Activated CD8-positive, alpha-beta memory T cell treated with anti-CD3 and anti-CD28 coated beads, Interleukin-2, amount 10 ng/mL, durations not matched to agents 7 days and 5 days (primary cell): ENCODE measurements at regions not wholly inside any gene's neighbourhood (a gene's known extent, or its start where the extent isn't known, plus 50 kb on each side); places are given as distances from the start of the nearest gene placed in this dataset.

Source experiments
- ATAC-seq: fragments of 150-1000 bp; cut with Tn5 transposase; one replicate; pipeline ENCODE4 v1.10.0; 2021; ENCODE audit warnings: moderate library complexity
- CTCF ChIA-PET: fragments of 350-600 bp; sonication (Branson Sonifier 250); formaldehyde crosslinking; loops from one replicate; lab custom pipeline; 2021; ENCODE audit warnings: antibody characterized with exemption; lab: Charles Lee
- DNase-seq: peaks from one replicate; pipeline ENCODE4 v3.0.0-alpha.2; 2020
- H3K27ac Mint-ChIP-seq: one replicate; pipeline ENCODE4 v1.8.0; 2021; ENCODE audit warnings: mild to moderate bottlenecking, mixed read lengths
- H3K27me3 Mint-ChIP-seq: one replicate; pipeline ENCODE4 v1.8.0; 2021; ENCODE audit warnings: mixed read lengths
- H3K36me3 Mint-ChIP-seq: one replicate; pipeline ENCODE4 v1.8.0; 2021; ENCODE audit warnings: mild to moderate bottlenecking, mixed read lengths
- H3K4me1 Mint-ChIP-seq: one replicate; pipeline ENCODE4 v1.8.0; 2021; ENCODE audit warnings: mixed read lengths
- H3K4me3 Mint-ChIP-seq: one replicate; pipeline ENCODE4 v1.8.0; 2021; ENCODE audit warnings: mild to moderate bottlenecking, moderate library complexity, mixed read lengths
- H3K9me3 Mint-ChIP-seq: one replicate; pipeline ENCODE4 v1.8.0; 2022; ENCODE audit warnings: low read depth, mixed read lengths

GRCh38 chr16:65494080-65494479, 372.2 kb upstream of the CDH11 start:
- DNase-seq (no peak), ATAC-seq (no peak)
- H3K9me3 Mint-ChIP-seq = peaks cover 8% of the 10 kb centered on the region
- H3K27me3 Mint-ChIP-seq = no peaks in the 10 kb centered on the region
- no peaks in the 10 kb centered on the region for H3K4me1 Mint-ChIP-seq
- H3K27ac Mint-ChIP-seq = no peak overlapping the region
- CTCF ChIA-PET = no interaction called here
- H3K4me3 Mint-ChIP-seq = no peak overlapping the region
- H3K36me3 Mint-ChIP-seq = no peaks in the 10 kb centered on the region

- no peak for DNase-seq
- H3K4me3 Mint-ChIP-seq = no peak overlapping the region
- no peaks in the 10 kb centered on the region for H3K4me1 Mint-ChIP-seq
- no peak for ATAC-seq
- CTCF ChIA-PET = no interaction called here
- no peak overlapping the region for H3K27ac Mint-ChIP-seq
- H3K9me3 Mint-ChIP-seq = peaks cover 11% of the 10 kb centered on the region
- H3K36me3 Mint-ChIP-seq = no peaks in the 10 kb centered on the region
- H3K27me3 Mint-ChIP-seq = no peaks in the 10 kb centered on the region
Measured at GRCh38 chr16:65490286-65490685, 368.4 kb upstream of the CDH11 start.

GRCh38 chr16:65489531-65490023, 367.7 kb upstream of the CDH11 start:
- ATAC-seq = no peak
- H3K36me3 Mint-ChIP-seq = no peaks in the 10 kb centered on the region
- H3K27ac Mint-ChIP-seq = no peak overlapping the region
- no peak for DNase-seq
- H3K27me3 Mint-ChIP-seq = no peaks in the 10 kb centered on the region
- H3K4me1 Mint-ChIP-seq = no peaks in the 10 kb centered on the region
- H3K9me3 Mint-ChIP-seq = peaks cover 14% of the 10 kb centered on the region
- CTCF ChIA-PET = no interaction called here
- no peak overlapping the region for H3K4me3 Mint-ChIP-seq

- Mint-ChIP-seq H3K4me1 (no peaks in the 10 kb centered on the region), H3K36me3 (no peaks in the 10 kb centered on the region), H3K9me3 (peaks cover 12% of the 10 kb centered on the region), H3K27ac (no peak overlapping the region), H3K27me3 (no peaks in the 10 kb centered on the region), H3K4me3 (no peak overlapping the region)
- DNase-seq (no peak), ATAC-seq (no peak)
- CTCF ChIA-PET = no interaction called here
Measured at GRCh38 chr16:65487231-65487630, 365.4 kb upstream of the CDH11 start.

GRCh38 chr16:65481956-65482355, 360.1 kb upstream of the CDH11 start:
- Mint-ChIP-seq H3K4me1 (no peaks in the 10 kb centered on the region), H3K27me3 (no peaks in the 10 kb centered on the region), H3K9me3 (peaks cover 3% of the 10 kb centered on the region), H3K4me3 (no peak overlapping the region), H3K27ac (no peak overlapping the region), H3K36me3 (no peaks in the 10 kb centered on the region)
- CTCF ChIA-PET = no interaction called here
- ATAC-seq (no peak), DNase-seq (no peak)

- CTCF ChIA-PET = no interaction called here
- ATAC-seq = no peak
Measured at GRCh38 chr16:65480281-65481091, 358.6 kb upstream of the CDH11 start.

GRCh38 chr16:65476448-65476955, 354.6 kb upstream of the CDH11 start:
- ATAC-seq = no peak
- H3K4me3 Mint-ChIP-seq = no peak overlapping the region

More at GRCh38 chr16:65480281-65481091, 358.6 kb upstream of the CDH11 start:
- Mint-ChIP-seq H3K27ac (no peak overlapping the region), H3K4me1 (no peaks in the 10 kb centered on the region), H3K4me3 (no peak overlapping the region), H3K36me3 (no peaks in the 10 kb centered on the region), H3K9me3 (peaks cover 3% of the 10 kb centered on the region), H3K27me3 (no peaks in the 10 kb centered on the region)
- DNase-seq = no peak

GRCh38 chr16:65473699-65474098, 351.8 kb upstream of the CDH11 start:
- DNase-seq (no peak), ATAC-seq (no peak)
- H3K4me3 Mint-ChIP-seq = no peak overlapping the region
- H3K27me3 Mint-ChIP-seq = no peaks in the 10 kb centered on the region
- H3K9me3 Mint-ChIP-seq = peaks cover 5% of the 10 kb centered on the region
- no peaks in the 10 kb centered on the region for H3K36me3 Mint-ChIP-seq
- H3K27ac Mint-ChIP-seq = no peak overlapping the region
- no peaks in the 10 kb centered on the region for H3K4me1 Mint-ChIP-seq
- CTCF ChIA-PET = no interaction called here

More at GRCh38 chr16:65476448-65476955, 354.6 kb upstream of the CDH11 start:
- no peak for DNase-seq
- no peaks in the 10 kb centered on the region for H3K36me3 Mint-ChIP-seq
- H3K9me3 Mint-ChIP-seq = peaks cover 3% of the 10 kb centered on the region
- no peak overlapping the region for H3K27ac Mint-ChIP-seq
- H3K4me1 Mint-ChIP-seq = no peaks in the 10 kb centered on the region
- CTCF ChIA-PET = no interaction called here
- no peaks in the 10 kb centered on the region for H3K27me3 Mint-ChIP-seq

- Mint-ChIP-seq H3K27me3 (no peaks in the 10 kb centered on the region), H3K4me3 (no peak overlapping the region), H3K36me3 (no peaks in the 10 kb centered on the region), H3K27ac (no peak overlapping the region), H3K9me3 (peaks cover 5% of the 10 kb centered on the region), H3K4me1 (no peaks in the 10 kb centered on the region)
- ATAC-seq = no peak
- no peak for DNase-seq
- CTCF ChIA-PET = no interaction called here
Measured at GRCh38 chr16:65469116-65469515, 347.3 kb upstream of the CDH11 start.

GRCh38 chr16:65468133-65468532, 346.3 kb upstream of the CDH11 start:
- no peaks in the 10 kb centered on the region for H3K27me3 Mint-ChIP-seq
- H3K4me1 Mint-ChIP-seq = no peaks in the 10 kb centered on the region
- H3K36me3 Mint-ChIP-seq = no peaks in the 10 kb centered on the region
- DNase-seq = no peak
- peaks cover 2% of the 10 kb centered on the region for H3K9me3 Mint-ChIP-seq
- H3K27ac Mint-ChIP-seq = no peak overlapping the region
- ATAC-seq = no peak
- CTCF ChIA-PET = no interaction called here
- no peak overlapping the region for H3K4me3 Mint-ChIP-seq

GRCh38 chr16:65463652-65464260, 341.9 kb upstream of the CDH11 start:
- CTCF ChIA-PET = no interaction called here
- ATAC-seq = no peak
- H3K4me3 Mint-ChIP-seq = no peak overlapping the region
- no peaks in the 10 kb centered on the region for H3K4me1 Mint-ChIP-seq
- peaks cover 8% of the 10 kb centered on the region for H3K9me3 Mint-ChIP-seq
- H3K27me3 Mint-ChIP-seq = no peaks in the 10 kb centered on the region
- no peaks in the 10 kb centered on the region for H3K36me3 Mint-ChIP-seq
- H3K27ac Mint-ChIP-seq = no peak overlapping the region
- DNase-seq = no peak

GRCh38 chr16:65457084-65457483, 335.2 kb upstream of the CDH11 start:
- Mint-ChIP-seq H3K27ac (no peak overlapping the region), H3K4me1 (no peaks in the 10 kb centered on the region), H3K27me3 (no peaks in the 10 kb centered on the region), H3K36me3 (no peaks in the 10 kb centered on the region), H3K4me3 (no peak overlapping the region), H3K9me3 (peaks cover 10% of the 10 kb centered on the region)
- no peak for DNase-seq
- CTCF ChIA-PET = no interaction called here
- ATAC-seq = no peak

GRCh38 chr16:65455761-65456160, 333.9 kb upstream of the CDH11 start:
- H3K4me1 Mint-ChIP-seq = no peaks in the 10 kb centered on the region
- H3K27ac Mint-ChIP-seq = no peak overlapping the region
- no peaks in the 10 kb centered on the region for H3K27me3 Mint-ChIP-seq
- no peak for ATAC-seq
- H3K36me3 Mint-ChIP-seq = no peaks in the 10 kb centered on the region
- H3K9me3 Mint-ChIP-seq = peaks cover 9% of the 10 kb centered on the region
- no peak for DNase-seq
- H3K4me3 Mint-ChIP-seq = no peak overlapping the region
- CTCF ChIA-PET = no interaction called here

- Mint-ChIP-seq H3K27me3 (no peaks in the 10 kb centered on the region), H3K4me1 (no peaks in the 10 kb centered on the region), H3K27ac (no peak overlapping the region), H3K36me3 (no peaks in the 10 kb centered on the region), H3K9me3 (peaks cover 11% of the 10 kb centered on the region), H3K4me3 (no peak overlapping the region)
- DNase-seq (no peak), ATAC-seq (no peak)
- CTCF ChIA-PET = no interaction called here
Measured at GRCh38 chr16:65453646-65454045, 331.8 kb upstream of the CDH11 start.
